ENCODE measurements at regions not wholly inside any gene's neighbourhood (a gene's known extent, or its start where the extent isn't known, plus 50 kb on each side); places are given as distances from the start of the nearest gene placed in this dataset.

DNA sequence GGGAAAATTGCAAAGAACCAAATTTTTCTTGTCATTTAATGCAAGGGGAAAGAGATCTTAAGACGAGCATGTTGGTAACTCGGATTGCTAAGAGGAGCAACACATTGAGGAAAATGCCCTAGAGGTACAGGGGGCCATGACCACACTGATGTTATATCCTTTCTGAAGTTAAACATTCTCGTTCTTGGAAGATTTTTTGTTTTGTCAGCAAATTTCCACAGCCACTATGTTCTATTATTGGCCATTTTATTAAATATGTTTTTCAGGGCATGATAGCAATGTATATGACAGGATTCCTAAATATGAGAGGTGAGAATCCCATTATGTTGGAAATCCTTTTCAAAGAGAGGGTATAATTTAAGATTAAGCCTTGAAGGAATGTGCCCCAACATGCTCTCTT lies 627.2 kb upstream of the PKN2 start:
- TF ChIP-seq POLR2A (IDR thresholded peaks at IDR 0.05) (no peak), CTCF (IDR thresholded peaks at IDR 0.05) (no peak)
- intact Hi-C loops (cut with DNase I), result no loop called here
- H3K27me3 ChIP-seq, result no peaks in the 10 kb centered on the region
- DNase-seq, result no peak
- H3K9me3 ChIP-seq, result no peaks in the 10 kb centered on the region
- 58 to 61% methylated on average over 3 of the region's 3 CpGs for WGBS, 2 donors
- H3K4me3 ChIP-seq, result no peak overlapping the region
- H3K4me1 ChIP-seq, result no peaks in the 10 kb centered on the region
- no peaks in the 10 kb centered on the region for H3K36me3 ChIP-seq (replicated peaks in 1 of 2; ENCODE audit: insufficient read depth in 1 of 2, low read depth in 2 of 2)
- H3K27ac ChIP-seq, result no peak overlapping the region
- no peak for ATAC-seq

GRCh38 chr1:88058205-88058604 lies 625.9 kb upstream of the PKN2 start:
- no peak for DNase-seq
- Histone ChIP-seq H3K9me3 (no peaks in the 10 kb centered on the region), H3K4me1 (no peaks in the 10 kb centered on the region), H3K36me3 (replicated peaks in 1 of 2; ENCODE audit: insufficient read depth in 1 of 2, low read depth in 2 of 2) (no peaks in the 10 kb centered on the region), H3K4me3 (no peak overlapping the region), H3K27ac (no peak overlapping the region), H3K27me3 (no peaks in the 10 kb centered on the region)
- ATAC-seq, result no peak
- TF ChIP-seq CTCF (IDR thresholded peaks at IDR 0.05) (no peak), POLR2A (IDR thresholded peaks at IDR 0.05) (no peak)
- 75 to 84% methylated on average over 2 of the region's 2 CpGs for WGBS, 2 donors
- intact Hi-C loops (cut with DNase I), result no loop called here

- H3K9me3 ChIP-seq, result no peaks in the 10 kb centered on the region
- no peak for DNase-seq
- TF ChIP-seq POLR2A (IDR thresholded peaks at IDR 0.05) (no peak), CTCF (IDR thresholded peaks at IDR 0.05) (no peak)
- intact Hi-C loops (cut with DNase I), result no loop called here
- WGBS, 2 donors, result 85 to 93% methylated on average over 1 of the region's 1 CpG
- no peaks in the 10 kb centered on the region for H3K36me3 ChIP-seq (replicated peaks in 1 of 2; ENCODE audit: insufficient read depth in 1 of 2, low read depth in 2 of 2)
- H3K27ac ChIP-seq, result no peak overlapping the region
- H3K27me3 ChIP-seq, result no peaks in the 10 kb centered on the region
- no peaks in the 10 kb centered on the region for H3K4me1 ChIP-seq
- H3K4me3 ChIP-seq, result no peak overlapping the region
- no peak for ATAC-seq
Observed at GRCh38 chr1:88060112-88060673, 623.9 kb upstream of the PKN2 start.

DNA sequence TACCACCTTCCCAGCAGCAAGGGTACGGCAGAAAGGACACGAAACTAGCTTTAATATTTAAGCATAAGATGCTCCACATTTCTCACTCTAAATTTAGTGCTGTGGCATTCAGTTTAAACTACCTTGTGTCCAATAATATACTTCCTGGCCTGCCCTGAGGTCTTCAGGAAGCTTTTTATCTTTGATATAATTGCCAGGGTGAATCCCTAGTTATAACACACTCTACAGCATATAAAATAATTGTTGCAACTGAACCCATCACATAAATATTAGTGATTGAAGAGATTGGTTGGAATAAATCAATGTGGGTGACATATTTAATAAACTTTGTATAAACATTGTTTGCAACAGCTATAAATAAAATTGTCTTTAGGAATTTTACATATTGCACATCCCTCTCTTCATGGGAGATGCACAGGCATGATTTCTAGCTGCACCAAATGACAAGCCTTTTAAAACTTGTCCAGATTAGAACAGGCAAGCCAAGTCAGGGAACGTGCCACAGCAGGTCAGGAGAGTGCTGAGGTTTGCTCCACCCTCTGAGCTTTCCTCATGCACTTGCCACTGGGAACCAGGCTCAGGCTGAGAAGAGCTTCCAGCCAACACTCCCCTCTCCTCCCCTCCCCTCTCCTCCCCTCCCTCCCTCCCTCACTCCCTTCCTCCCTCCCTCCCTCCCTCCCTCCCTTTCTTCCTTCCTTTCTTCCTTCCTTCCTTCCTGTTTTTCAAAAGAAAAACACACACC lies 623.2 kb upstream of the PKN2 start:
- no peaks in the 10 kb centered on the region for H3K9me3 ChIP-seq
- H3K36me3 ChIP-seq (replicated peaks in 1 of 2; ENCODE audit: insufficient read depth in 1 of 2, low read depth in 2 of 2), result no peaks in the 10 kb centered on the region
- no peaks in the 10 kb centered on the region for H3K4me1 ChIP-seq
- no peak overlapping the region for H3K27ac ChIP-seq
- H3K27me3 ChIP-seq, result no peaks in the 10 kb centered on the region
- 54 to 58% methylated on average over 3 of the region's 3 CpGs for WGBS, 2 donors
- H3K4me3 ChIP-seq, result no peak overlapping the region
- no peak for ATAC-seq
- intact Hi-C loops (cut with DNase I), result no loop called here
- TF ChIP-seq CTCF (IDR thresholded peaks at IDR 0.05) (no peak), POLR2A (IDR thresholded peaks at IDR 0.05) (no peak)
- no peak for DNase-seq

Measured in body of pancreas (tissue), 4 donors.